Stimulated activated CD8-positive, alpha-beta memory T cell treated with anti-CD3 and anti-CD28 coated beads, Interleukin-15, amount 100 ng/mL, for 48 hours (primary cell): ENCODE measurements at regions not wholly inside any gene's neighbourhood (a gene's known extent, or its start where the extent isn't known, plus 50 kb on each side); places are given as distances from the start of the nearest gene placed in this dataset.
"Not testable (repeated sequence)": the region's sequence is repeated elsewhere in the genome, so short reads cannot be mapped to it uniquely, and the experiment has no call there.

Experiments
- DNase-seq, 2 donors: peaks; one replicate each; pipeline ENCODE4 v3.0.0-alpha.2; 2020; ENCODE audit warnings: low read depth in 2 of 2

DNA sequence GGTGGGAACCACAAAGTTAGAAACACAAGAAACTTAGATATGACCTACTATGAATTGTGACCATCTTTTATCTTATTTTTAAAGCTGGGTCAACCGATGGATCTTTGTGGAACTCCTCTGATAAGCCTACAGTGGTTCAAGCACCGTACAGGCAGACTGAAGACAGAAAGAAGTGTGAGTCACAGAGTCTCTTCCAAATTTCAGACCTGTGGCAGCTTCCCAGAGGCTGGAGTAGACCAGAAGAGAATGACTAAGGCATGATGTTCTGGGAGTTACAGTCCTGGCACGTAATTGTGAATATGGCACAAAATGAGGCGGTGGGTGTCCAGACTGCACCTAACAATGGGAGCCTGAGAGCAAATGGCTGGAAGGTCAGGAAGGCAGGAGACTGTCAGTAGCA lies 70.0 kb downstream of the LMO4 start:
- no peak for DNase-seq

DNA sequence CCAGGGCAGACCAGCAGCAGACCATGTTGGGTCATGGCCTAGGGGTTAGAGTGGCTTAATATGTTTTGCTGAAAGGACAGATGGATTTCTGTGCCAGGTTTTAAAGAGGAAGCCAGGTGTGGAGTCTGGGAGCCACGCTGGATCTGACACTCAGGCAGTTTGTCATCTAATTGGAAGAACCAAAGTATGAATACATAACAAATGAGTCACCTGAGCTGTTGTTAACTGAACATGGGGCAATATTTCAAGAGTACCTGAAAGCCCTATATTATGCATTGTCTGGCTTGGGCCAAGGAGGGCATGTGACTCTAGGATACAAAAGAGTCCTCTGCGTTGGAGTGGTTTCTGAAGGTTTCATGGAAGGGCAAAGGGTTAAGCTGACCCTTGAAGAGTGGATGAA lies 70.6 kb downstream of the LMO4 start:
- no peak for DNase-seq

DNA sequence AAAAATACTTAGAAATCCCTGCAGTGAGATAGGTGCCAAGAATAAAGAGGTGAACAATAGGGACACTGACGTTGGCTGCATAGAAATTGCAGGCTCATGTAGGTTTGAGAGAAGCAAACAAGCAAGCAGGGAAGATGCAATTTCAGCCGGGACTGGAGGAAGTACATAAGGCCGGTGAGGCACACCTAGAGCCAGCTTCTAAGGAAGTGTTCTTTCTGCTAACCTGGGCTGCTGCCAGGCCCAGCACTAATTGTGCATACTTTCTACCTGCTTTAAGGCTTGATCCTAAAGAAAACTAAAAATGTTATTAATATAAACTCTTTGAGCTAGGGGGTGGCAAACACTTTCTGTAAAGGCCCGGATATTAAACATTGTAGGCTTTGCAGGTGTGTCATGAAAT lies 71.0 kb downstream of the LMO4 start:
- DNase-seq: no peak

DNA sequence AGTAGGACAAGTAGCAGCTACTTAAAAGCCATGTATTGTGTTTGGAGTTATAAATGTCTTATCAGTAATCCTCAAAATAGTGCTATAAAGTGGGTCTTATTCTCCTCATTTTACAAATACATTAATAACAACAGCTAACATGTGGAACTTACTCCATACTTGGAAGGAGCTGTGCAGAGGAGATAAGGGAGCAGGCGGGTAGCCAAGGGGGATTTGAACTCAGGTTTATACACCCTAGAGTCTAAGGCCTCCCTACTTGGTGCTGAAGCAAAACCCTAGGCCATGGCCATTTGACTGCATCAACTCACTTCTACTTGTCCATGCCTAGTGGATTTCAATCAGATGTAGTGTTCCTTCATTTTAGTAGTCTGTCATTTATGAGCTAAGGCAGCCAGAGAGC lies 72.1 kb downstream of the LMO4 start:
- DNase-seq: no peak

DNA sequence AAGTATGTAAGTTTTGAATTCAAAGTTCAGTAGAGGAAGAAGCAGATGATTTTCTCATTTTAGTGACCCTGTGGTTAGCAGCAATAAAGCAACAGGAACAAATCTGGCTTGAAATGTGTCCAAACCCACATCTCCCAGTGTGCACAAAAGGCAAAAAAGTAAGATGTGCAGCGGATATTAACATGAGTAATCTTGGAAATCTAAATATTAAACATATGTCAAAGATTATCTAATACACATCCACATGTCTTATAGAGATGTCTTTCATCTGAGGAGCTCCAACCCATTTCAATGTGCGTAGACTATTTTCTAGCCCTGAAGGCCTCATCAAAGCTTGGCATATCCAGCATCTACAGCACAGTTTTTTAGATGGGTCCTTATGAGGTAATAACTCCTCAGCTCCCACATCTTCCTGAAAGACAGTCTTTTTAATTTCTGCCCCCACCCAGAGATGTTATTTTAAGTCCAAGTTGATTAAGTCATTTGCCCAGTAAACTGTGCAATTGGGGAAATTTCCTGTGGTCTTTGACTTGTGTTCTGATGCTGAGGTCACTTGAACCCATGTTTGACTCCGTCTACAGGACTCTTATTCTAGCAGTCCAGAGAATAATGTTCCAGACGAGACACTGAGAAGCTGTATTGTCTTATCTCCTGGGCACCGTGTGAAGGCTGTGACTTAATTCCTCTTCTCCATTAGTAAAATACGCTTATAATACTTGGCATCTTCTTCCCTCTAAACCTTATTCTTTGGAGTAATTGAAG lies 73.7 kb downstream of the LMO4 start:
- no peak for DNase-seq

DNA sequence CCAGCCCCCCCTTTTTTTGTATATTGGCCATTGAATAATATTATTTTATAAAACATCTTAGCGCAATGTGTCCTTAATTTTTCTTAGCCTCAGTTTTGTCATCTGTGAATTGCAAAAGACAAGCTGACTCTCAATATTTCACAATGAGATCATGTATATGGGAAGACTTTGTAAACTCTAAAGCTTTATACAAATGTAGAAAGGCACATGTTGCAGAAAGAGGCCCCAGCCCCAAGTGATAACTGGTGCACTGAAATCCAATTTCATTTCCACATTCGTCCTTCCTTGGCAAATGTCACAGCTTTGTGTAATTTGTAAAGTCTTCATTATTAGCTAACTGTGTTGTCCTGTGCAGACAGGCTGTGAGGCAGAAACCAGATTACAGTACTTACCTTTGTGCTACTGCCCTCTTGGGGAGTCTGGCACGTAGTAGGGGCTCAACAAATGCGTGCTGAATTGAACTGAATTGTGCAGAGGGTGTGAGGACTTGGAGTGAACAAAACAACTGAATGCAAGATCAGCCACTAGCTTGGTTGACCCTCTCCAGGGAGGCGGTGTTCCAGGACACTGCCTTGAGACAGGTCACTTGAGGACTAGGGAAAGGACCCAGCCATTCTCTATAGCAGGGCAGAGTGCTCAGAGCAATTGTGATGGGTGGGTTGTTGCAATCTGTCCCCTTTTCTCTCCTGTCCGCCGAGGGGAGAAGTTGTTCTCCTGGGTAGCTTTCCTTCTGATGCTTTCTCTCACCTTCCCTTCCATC lies 74.6 kb downstream of the LMO4 start:
- DNase-seq: no peak

DNA sequence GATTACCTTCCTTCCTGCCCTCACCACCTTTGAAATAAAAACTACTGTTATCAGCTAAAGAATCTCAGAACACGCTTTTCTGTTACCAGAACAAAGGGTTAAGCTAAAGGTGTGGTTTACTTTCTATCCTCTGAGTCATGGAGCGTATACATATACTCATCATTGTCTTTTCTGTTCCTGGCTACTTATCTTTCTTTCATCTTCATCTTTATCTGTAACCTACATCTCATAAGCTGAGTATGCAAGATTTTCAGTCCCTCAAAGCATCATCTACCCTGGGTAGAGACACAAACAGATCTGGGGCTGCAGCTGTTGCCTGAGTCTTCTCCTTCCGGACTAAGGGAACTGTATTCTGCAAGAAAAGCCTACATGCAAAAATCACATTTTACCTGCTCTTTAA lies 75.6 kb downstream of the LMO4 start:
- no peak for DNase-seq

DNA sequence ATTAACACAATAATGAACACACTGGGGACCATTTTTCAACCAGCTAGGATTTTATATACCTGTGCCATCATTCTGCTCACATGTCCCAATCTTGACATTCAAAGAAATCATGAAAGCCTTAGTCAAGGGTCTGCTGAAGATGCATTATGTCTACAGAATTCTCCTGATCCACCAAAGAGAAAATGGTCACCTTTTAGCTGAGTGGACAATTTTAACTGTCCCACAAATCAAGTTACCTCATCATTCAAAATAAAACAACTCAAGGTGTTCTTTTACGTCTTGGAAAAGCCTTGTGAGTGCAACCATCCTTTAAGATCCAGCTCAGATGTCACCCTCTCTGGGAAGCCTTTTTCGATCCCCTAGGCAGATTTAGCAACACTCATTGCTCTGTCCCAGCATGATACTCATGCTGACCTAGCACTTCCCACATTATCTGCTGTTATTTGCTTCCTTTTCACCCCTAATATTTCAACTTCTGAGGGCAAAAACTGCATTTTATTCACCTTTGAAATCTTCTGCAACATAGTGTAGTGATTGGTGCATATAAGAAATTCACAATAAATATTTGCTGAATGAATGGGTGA lies 80.1 kb downstream of the LMO4 start:
- no peak for DNase-seq

DNA sequence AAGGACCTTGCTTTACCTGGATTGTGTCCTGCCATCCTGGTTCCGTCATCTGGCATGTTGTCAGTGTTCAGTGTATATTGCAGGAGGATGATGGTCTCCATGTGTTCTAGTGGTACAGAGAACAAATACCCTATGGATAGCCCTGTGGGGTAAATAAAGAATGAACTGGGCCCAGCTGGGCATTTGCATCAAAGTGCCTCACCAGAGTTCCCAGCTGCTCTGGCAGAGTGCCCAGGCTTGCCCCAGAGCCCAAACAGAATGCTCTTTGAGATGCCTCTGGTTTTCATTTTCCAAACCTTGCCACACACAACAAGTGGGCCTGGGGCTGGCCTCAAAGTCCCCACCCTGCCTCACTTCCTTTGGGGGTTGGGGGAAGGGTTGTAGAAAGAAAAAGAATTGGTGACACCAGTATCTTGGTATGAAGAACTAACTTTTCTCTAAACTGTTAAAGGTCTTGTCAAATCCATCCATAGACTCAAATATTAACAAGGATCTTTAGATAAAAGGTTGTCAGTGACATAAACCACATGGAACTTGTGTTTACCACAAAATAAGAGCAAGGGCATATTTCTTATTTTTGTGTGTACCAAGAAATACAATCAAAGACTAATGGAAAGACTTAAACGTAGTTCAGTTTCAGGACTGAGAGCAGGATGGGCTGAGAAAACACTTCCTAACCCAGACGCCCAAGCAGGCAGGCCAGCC lies 82.2 kb downstream of the LMO4 start:
- no peak for DNase-seq

DNA sequence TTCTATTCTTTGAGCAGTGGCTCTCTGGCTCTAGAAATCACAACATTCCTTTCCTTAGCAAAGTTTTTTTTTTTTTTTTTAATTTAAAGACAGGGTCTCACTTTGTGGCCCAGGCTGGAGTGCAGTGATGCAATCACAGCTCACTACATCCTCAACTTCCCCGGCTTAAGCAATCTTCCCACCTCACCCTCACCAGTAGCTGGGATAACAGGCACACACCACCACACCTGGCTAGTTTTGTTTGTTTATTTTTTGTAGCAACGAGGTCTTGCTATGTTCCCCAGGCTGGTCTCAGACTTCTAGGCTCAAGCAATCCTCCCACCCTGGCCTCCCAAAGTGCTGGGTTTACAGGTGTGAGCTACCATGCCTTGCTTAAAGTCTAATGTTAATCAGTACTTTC lies 85.2 kb downstream of the LMO4 start:
- DNase-seq: not testable (repeated sequence)

DNA sequence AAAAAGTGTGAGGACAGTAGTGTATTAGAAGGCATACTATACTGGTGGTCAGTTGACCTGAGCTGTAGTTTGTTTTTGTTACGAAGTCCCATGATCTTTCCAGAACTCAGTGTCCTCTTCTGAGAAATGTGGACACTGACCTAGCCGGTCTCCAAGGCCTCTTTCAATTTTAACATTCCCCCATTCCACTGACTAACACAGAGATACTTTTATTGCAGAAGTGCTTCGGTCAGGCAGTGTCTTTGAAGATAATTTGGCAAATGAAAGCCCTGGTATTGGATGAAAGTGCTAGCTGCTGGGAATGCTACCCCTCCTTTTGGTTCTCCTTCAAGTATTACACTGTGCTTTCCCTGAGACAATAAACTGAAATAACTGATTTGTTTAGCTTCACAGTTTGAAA lies 89.4 kb downstream of the LMO4 start:
- no peak for DNase-seq

DNA sequence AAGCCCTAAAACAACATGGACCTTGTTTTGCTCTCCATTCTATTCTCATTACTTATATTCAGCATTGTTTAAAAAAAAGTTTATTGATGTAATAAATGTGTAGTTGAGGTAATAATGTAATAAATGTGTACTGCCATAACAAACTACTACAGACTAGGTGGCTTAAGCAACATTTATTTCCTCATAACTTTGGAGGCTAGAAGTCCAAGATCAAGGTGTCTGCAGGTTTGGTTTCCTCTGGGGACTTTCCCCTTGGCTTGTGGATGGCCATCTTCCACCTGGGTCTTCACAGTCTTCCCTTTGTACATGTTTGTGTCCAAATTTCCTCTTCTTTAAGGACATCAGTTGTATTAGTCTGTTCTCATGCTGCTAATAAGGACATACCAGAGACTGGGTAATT lies 93.1 kb downstream of the LMO4 start:
- DNase-seq: no peak

DNA sequence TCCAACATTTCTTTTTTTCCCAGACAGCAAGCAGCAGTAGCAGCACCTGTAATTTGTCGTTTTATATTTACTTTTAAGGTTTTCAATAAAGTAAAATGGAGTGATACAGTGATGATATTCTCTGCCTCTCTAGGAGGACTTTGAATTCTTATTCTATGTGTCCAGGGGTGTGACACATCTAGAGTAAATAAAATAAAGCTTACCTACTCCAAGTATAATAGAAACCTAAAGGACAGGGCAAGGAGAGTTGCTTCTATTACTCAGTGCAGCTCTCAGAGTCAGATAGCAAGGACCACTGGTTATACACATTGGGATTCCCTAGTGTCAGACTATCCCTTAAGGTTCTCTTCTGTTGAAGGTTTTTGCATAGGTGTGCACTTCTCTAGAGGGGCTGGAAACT lies 95.9 kb downstream of the LMO4 start:
- no peak for DNase-seq

DNA sequence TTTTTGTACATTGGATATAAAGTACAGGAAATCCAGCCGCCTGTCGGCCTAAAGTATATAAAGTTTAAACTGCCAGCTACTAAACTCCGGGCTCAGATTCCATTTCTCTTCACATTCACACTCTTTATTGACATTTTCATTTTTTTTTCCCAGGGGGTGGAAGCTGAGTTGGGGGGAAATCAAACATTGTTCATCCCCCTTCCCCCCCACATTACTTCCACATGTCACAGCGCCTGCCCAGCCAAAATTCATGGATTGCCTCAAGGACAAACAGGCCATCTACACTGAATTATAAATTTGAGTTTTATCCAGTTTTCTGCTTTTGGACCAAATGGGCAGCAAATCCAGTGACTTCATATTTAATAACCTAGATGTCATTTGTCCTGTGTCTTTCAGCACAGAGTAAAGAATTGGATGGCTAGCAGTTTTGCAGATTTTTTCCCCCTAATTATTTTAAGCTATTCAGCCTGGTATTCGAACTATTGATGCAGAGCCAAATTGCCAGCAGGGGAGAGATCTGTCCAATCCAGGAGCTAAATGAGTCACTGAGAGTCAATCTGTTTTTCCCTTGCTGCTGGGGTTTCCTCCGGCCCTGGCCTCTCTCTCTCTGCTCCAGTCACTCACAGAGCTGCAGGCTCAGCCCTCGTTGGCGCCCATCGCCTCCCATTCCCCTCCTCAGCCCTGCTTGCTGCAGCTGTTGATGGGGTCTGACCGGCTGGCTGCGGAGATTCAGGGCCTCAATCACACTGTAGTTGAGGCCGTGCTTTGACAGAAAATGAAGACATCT lies 98.0 kb downstream of the LMO4 start:
- DNase-seq: no peak

DNA sequence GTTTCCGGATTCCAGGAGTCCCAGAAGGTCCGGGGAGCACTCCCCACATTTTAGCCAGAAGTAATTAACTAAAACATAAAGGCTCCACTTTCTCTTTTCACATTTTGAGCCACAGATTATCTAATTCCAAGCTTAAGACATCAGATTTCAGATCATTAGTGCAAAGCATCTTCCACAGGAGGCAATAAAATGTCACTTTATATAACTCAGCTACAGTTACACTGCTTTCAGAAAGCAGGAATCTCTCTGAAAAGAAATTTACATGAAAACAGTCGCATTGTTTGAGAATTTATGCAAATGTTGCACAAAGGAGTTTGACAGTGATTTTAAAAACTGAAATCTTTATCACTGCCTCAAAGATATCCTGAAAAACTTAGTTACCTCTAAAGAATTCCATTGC lies 99.7 kb downstream of the LMO4 start:
- DNase-seq: no peak

DNA sequence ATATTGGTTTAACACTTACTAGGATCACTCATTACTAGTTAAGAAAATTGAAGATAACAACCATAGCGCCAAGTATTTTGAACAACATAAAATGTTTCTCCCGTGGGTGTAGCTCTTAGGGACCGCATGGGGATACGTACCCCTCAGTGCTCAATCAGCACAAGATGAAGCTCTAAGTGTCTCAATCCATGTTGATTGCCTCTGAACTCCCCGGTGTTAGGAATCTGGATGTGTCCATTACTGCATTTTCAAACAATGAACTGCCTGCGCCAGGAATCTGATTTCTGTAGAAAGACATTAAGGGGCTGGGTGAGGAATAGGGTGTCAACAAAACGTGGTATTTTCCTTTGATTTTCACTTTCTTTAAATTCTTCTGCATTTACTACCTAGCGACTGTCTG lies 100.2 kb downstream of the LMO4 start:
- DNase-seq: no peak

DNA sequence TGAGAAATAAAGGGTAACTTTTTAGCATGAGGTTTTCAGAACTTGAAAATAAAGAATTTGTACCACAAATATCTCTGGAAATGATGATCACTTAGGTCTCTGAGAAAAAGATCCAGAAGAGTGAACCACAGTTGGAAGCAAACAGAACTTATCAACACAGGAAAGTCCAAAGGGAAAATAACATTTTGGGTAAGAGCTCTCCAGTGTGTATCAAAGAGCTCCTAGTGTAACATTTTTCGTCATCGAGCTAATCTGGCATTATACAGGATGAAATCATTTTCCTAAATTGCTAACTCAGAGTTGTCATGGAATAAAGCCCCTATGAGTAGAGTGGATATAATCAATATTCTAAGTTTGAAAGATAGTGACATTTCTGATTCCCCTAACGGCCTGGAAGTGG lies 104.0 kb downstream of the LMO4 start:
- no peak for DNase-seq

DNA sequence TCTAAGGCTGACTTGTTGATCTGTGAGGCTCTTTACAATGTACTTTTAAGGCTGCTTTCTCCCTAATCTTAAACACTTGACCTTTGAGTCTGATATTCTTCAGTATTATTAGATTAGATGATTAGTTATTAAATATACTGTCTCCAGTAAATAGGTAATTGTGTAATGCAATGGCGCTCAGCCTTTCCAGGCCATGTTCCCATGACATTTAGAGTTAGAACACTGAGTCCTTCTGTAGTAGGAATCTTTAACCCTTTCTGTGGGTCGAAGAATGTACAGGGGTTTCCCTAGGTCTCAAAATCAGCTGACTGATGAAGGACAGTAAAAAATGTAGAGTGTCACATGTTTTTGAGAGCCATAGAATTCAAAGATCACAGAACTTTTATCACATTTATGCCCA lies 104.4 kb downstream of the LMO4 start:
- DNase-seq: not testable (repeated sequence)

DNA sequence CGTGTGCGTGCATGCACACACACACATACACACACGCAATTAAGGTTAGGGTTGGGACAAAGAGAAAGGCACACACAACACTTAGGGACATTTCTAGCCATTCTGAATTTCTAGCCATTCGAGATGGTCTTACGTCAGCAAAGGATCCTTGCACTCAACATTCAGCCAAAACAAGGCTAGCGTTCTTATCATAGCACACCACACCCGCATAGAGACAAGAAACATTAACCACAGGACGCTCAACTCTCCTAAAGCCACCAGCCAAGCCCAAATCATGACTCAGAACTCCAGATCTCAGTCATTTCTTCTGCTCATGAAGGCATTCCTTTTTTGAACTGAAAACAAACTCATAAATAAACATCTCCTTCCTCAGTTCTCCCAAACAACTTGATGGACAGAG lies 106.8 kb downstream of the LMO4 start:
- no peak for DNase-seq

DNA sequence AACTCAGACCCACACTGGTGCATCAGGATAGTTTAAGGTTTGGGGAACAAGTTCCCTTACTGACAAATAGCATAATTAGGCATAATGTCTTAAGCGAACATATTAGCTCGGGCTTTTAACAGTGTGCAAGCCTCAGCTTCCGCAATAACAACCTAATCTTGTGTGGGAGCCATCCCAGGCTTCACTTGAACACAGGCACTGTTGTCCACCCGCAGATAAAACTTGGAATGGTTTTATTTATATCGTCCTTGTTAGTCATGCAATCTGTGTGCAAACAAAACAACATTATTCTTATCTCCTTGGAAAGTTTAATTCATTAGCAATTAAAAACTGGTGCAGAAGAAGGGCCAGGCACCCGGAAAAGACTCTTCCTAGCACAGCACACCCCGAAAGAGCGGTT lies 107.4 kb downstream of the LMO4 start:
- not testable (repeated sequence) for DNase-seq

DNA sequence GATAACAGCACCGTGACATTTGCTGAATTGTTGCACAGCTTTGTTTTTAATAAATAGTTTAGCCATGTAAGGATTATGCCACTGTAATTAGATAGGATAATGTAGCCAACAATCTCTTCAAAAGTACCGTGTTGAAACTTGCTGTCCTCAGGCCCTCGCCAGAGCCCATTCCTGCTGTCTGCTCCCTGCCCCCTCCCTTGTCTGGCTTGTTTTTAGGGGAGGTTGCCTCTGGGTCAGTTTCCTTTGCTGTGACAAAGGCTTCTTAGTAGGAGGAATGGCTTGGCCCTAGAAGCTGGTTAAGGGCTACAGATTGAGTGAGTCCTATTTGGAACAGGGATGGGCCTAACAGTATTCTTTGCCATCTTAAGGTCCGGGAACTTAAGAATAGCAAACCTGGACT lies 107.9 kb downstream of the LMO4 start:
- DNase-seq: no peak
